ENCODE measurements at regions not wholly inside any gene's neighbourhood (a gene's known extent, or its start where the extent isn't known, plus 50 kb on each side); places are given as distances from the start of the nearest gene placed in this dataset.

DNA sequence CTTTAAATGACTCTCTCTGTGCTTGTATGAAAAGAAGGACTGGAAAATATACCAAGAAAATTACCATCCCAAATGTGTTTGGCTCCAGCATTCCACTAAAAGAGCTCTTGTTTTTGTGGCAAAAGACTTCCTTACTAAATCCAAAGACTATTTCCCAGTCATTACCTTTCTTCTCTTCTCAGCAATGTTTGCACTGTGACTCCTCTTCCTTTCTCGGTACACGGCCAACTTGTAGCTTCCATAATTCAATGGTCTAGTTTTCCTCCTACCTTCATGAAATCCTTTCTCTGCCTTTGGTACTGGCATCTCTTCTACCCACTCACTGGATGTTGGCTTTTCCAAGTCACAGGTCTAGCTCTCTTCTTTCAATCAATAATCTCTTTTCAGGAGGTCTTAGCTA, 568.5 kb upstream of the JAG1 start:
- TF ChIP-seq POLR2A (IDR thresholded peaks at IDR 0.05; ENCODE audit: low read length) (no peak), GATA1 (IDR thresholded peaks at IDR 0.05; ENCODE audit: low read depth, low read length) (no peak)
